ENCODE measurements at regions not wholly inside any gene's neighbourhood (a gene's known extent, or its start where the extent isn't known, plus 50 kb on each side); places are given as distances from the start of the nearest gene placed in this dataset.

DNA sequence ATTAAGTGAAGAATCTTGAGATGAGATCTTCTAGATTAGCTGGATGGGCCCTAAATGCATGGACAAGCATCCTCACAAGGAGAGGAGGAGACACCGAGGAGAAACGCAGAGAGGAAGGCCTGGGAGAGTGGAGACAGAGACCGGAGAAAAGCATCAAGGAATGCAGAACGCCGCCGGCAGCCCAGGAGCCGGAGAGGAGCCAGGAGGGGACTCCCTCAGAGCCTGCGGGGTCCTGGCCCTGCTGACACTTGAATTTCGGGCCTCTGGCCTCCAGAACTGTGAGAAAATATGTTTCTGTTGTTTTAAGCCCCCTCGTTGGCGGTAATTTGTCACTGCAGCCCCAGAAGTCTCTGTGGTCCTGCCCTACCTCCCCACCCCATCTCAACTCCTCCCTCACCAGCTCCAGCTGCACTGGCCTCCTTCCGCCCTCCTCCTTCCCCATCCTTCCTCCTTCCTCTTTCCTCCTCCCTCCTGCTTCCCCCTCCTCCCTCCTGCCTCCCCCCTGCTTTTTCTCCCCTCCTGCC lies 116.7 kb downstream of the TWIST2 start:
- no peak for DNase-seq
- Mint-ChIP-seq H3K4me3 (no peak overlapping the region), H3K4me1 (no peaks in the 10 kb centered on the region), H3K27me3 (ENCODE audit: low read depth in 3 of 3) (peaks cover 5 to 10% (median 9%) of the 10 kb centered on the region in 3 donors), H3K36me3 (no peaks in the 10 kb centered on the region), H3K27ac (no peak overlapping the region), H3K9me3 (peaks cover 3 to 19% (median 15%) of the 10 kb centered on the region in 7 donors)
- Histone ChIP-seq H3K27ac (ENCODE audit: low read depth in 1 of 2, low read length in 2 of 2) (no peak overlapping the region), H3K9ac (ENCODE audit: insufficient read depth, low read length, poor library complexity, severe bottlenecking) (no peak overlapping the region), H4K20me1 (ENCODE audit: insufficient read depth, low read length) (no peaks in the 10 kb centered on the region), H3K9me3 (replicated peaks in 1 of 2; ENCODE audit: control insufficient read depth in 1 of 2, insufficient read depth in 1 of 2, low read length in 2 of 2) (peaks cover 0 to 17% of the 10 kb centered on the region in 2 donors), H3K4me2 (replicated peaks; ENCODE audit: extremely low read depth, low read length, poor library complexity, severe bottlenecking) (no peak overlapping the region), H3K36me3 (replicated peaks in 1 of 2; ENCODE audit: control insufficient read depth in 1 of 2, insufficient read depth in 2 of 2, low read length in 2 of 2) (no peaks in the 10 kb centered on the region), H3K27me3 (ENCODE audit: control insufficient read depth in 2 of 2, insufficient read depth in 2 of 2, low read length in 2 of 2) (no peaks in the 10 kb centered on the region), H2AFZ (ENCODE audit: insufficient read depth, low read depth, low read length, poor library complexity, severe bottlenecking) (no peak overlapping the region), H3K4me1 (ENCODE audit: control insufficient read depth in 1 of 2, insufficient read depth in 2 of 2, low read length in 2 of 2) (no peaks in the 10 kb centered on the region), H3K79me2 (ENCODE audit: insufficient read depth, low read length) (no peaks in the 10 kb centered on the region), H3K4me3 (replicated peaks in 1 of 3; ENCODE audit: low read depth in 2 of 3, low read length in 3 of 3) (no peak overlapping the region)
- TF ChIP-seq, protein P1, sequence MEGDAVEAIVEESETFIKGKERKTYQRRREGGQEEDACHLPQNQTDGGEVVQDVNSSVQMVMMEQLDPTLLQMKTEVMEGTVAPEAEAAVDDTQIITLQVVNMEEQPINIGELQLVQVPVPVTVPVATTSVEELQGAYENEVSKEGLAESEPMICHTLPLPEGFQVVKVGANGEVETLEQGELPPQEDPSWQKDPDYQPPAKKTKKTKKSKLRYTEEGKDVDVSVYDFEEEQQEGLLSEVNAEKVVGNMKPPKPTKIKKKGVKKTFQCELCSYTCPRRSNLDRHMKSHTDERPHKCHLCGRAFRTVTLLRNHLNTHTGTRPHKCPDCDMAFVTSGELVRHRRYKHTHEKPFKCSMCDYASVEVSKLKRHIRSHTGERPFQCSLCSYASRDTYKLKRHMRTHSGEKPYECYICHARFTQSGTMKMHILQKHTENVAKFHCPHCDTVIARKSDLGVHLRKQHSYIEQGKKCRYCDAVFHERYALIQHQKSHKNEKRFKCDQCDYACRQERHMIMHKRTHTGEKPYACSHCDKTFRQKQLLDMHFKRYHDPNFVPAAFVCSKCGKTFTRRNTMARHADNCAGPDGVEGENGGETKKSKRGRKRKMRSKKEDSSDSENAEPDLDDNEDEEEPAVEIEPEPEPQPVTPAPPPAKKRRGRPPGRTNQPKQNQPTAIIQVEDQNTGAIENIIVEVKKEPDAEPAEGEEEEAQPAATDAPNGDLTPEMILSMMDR (IDR thresholded peaks at IDR 0.05) = no peak
- intact Hi-C loops (cut with micrococcal nuclease) = no loop called here
- 79% methylated on average over 10 of the region's 12 CpGs for WGBS (ENCODE audit: insufficient coverage)

DNA sequence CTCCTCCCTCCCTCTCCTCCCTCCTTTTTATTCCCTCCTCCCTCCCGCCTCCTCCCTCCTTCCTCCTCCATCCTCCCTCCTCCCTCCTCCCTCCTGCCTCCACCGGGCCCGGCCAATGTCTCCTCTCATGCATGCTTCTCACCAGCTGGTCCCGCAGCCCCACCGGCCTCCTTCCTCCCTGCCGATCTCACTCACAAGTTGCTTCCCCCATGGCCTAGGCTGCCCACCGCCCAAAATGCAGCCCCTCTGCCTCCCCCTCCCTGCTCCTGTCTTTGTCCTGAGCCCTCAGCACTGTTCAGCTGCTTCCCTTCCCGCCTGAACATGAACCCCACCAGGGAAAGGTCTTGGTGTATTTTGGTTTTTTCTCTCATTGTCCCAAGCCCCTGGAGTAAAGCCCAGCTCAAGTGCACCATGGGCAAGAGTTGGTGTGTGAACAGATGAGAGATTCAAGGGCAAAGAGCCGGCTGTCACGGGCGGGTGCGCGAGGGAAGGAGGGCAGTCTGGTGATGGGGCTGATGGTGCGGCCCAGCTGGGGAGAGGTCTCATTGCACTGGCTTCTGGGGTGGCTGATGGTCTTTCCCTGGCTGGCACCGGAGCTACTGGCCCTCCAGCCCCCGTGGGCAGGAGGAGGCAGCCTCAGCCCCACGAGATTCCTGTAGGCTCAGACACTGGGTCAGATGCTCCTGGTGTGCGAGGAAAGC lies 117.6 kb downstream of the TWIST2 start:
- intact Hi-C loops (cut with micrococcal nuclease) = no loop called here
- no peak for DNase-seq
- Mint-ChIP-seq H3K36me3 (no peaks in the 10 kb centered on the region), H3K27me3 (ENCODE audit: low read depth in 3 of 3) (peaks cover 5 to 7% (median 7%) of the 10 kb centered on the region in 3 donors), H3K27ac (peak overlapping the region in 1 of 7 donors; percentile 14), H3K4me3 (no peak overlapping the region), H3K9me3 (peaks cover 3 to 16% (median 10%) of the 10 kb centered on the region in 7 donors), H3K4me1 (no peaks in the 10 kb centered on the region)
- WGBS (ENCODE audit: insufficient coverage) = 95% methylated on average over 11 of the region's 18 CpGs
- Histone ChIP-seq H3K4me1 (ENCODE audit: control insufficient read depth in 1 of 2, insufficient read depth in 2 of 2, low read length in 2 of 2) (no peaks in the 10 kb centered on the region), H3K79me2 (ENCODE audit: insufficient read depth, low read length) (no peaks in the 10 kb centered on the region), H3K4me2 (replicated peaks; ENCODE audit: extremely low read depth, low read length, poor library complexity, severe bottlenecking) (no peak overlapping the region), H3K27me3 (ENCODE audit: control insufficient read depth in 2 of 2, insufficient read depth in 2 of 2, low read length in 2 of 2) (no peaks in the 10 kb centered on the region), H2AFZ (ENCODE audit: insufficient read depth, low read depth, low read length, poor library complexity, severe bottlenecking) (no peak overlapping the region), H3K36me3 (replicated peaks in 1 of 2; ENCODE audit: control insufficient read depth in 1 of 2, insufficient read depth in 2 of 2, low read length in 2 of 2) (no peaks in the 10 kb centered on the region), H3K9ac (ENCODE audit: insufficient read depth, low read length, poor library complexity, severe bottlenecking) (no peak overlapping the region), H4K20me1 (ENCODE audit: insufficient read depth, low read length) (no peaks in the 10 kb centered on the region), H3K9me3 (replicated peaks in 1 of 2; ENCODE audit: control insufficient read depth in 1 of 2, insufficient read depth in 1 of 2, low read length in 2 of 2) (peaks cover 0 to 15% of the 10 kb centered on the region in 2 donors), H3K4me3 (replicated peaks in 1 of 3; ENCODE audit: low read depth in 2 of 3, low read length in 3 of 3) (no peak overlapping the region), H3K27ac (ENCODE audit: low read depth in 1 of 2, low read length in 2 of 2) (no peak overlapping the region)
- TF ChIP-seq, protein P1 (IDR thresholded peaks at IDR 0.05) = no peak

All from CD14-positive monocyte (primary cell).